AG04450 (cell line): ENCODE measurements at regions not wholly inside any gene's neighbourhood (a gene's known extent, or its start where the extent isn't known, plus 50 kb on each side); places are given as distances from the start of the nearest gene placed in this dataset.

Experiments
- CTCF ChIA-PET: fragments of 300-600, 350-600 bp; formaldehyde crosslinking; extraction: SDS; loops from one replicate; lab custom pipeline; 2022; ENCODE audit warnings: antibody characterized with exemption, inconsistent platforms; lab: Charles Lee
- POLR2A ChIA-PET: fragments of 350-600 bp; formaldehyde crosslinking; extraction: SDS; loops from one replicate; lab custom pipeline; 2021; ENCODE audit warnings: antibody characterized with exemption, inconsistent platforms; lab: Yijun Ruan, JAX
- DNase-seq: peaks from one replicate; pipeline ENCODE4 v3.0.0-alpha.2; 2011; ENCODE audit warnings: low read depth, low spot score
- H3K27ac ChIP-seq: one replicate; pipeline ENCODE4 v1.5.1; 2012; ENCODE audit warnings: low read depth, low read length, control low read depth
- H3K27me3 ChIP-seq: one replicate; pipeline ENCODE4 v1.6.0; 2012; ENCODE audit warnings: low read length; ENCODE audit not compliant: control insufficient read depth, insufficient read depth
- H3K4me3 ChIP-seq: 2 replicates; pipeline ENCODE4 v1.5.1; 2011; ENCODE audit warnings: mild to moderate bottlenecking, low read depth, low read length, control low read depth
- H3K9me3 ChIP-seq: 2 replicates; pipeline ENCODE4 v1.5.1; 2012; ENCODE audit warnings: low read length; ENCODE audit not compliant: control insufficient read depth, insufficient read depth
- TF ChIP-seq, protein P1 (sequence below): IDR thresholded peaks from 2 replicates; pipeline ENCODE4 v1.5.1; 2011; ENCODE audit warnings: low read depth, low read length, control low read depth, inconsistent platforms

DNA sequence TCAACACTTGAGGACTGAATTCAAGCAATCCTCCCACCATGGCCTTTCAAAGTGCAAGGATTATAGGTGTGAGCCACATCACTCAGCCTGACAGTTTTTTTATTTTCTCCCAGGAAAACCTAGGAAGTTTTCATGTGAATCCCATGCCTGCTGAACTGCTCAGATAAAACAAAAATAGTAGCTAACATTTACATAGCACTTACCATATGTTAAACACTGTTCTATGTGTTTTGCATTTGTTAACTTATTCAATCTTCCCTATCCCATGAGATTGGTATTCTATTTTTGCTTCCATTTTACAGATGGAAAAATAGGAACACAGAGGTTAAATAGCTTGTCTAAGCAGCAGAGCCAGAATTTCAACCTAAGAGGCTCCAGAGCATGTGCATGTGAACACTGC is 157.4 kb upstream of the KCTD1 start:
- Histone ChIP-seq H3K4me3 (no peak overlapping the region), H3K9me3 (no peaks in the 10 kb centered on the region), H3K27ac (no peak overlapping the region), H3K27me3 (no peaks in the 10 kb centered on the region)
- CTCF ChIA-PET, result no interaction called here
- POLR2A ChIA-PET, result no interaction called here
- TF ChIP-seq, protein P1, sequence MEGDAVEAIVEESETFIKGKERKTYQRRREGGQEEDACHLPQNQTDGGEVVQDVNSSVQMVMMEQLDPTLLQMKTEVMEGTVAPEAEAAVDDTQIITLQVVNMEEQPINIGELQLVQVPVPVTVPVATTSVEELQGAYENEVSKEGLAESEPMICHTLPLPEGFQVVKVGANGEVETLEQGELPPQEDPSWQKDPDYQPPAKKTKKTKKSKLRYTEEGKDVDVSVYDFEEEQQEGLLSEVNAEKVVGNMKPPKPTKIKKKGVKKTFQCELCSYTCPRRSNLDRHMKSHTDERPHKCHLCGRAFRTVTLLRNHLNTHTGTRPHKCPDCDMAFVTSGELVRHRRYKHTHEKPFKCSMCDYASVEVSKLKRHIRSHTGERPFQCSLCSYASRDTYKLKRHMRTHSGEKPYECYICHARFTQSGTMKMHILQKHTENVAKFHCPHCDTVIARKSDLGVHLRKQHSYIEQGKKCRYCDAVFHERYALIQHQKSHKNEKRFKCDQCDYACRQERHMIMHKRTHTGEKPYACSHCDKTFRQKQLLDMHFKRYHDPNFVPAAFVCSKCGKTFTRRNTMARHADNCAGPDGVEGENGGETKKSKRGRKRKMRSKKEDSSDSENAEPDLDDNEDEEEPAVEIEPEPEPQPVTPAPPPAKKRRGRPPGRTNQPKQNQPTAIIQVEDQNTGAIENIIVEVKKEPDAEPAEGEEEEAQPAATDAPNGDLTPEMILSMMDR, result no peak
- DNase-seq, result no peak

DNA sequence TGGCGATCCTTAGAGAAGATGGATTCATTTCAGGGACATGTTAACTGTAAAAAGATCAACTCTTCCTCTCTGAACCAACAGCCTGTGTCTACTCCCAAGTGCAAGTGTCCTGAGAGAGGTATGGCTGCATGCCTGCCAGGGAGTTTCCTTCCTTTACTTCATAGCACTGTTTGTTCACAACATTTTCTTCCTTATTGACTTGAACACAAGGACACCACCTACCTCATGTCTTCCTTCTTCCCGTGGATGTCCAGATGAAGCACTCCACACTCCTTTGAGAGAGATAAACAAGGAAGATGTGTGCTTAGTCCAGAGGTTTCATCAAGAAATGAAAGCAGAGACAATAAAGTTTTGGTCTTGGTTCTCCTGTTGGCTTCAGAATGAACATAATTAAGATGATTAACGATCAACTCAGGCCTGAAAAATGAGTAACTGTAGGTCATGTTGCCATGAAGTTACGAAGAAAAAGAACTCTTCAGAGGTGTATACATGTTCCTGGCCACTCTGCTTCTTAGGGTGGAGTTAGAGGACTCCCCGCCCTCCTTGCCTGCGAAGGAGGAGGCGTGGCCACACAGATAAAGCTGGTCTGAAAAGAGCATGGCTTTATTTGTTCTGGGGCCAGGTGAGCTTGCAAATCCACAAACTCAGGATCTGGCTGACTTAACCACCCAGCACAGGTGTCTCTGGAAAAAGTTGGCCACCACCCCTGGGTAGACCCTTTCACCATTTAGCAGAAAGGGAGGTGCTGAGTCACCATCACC is 155.0 kb upstream of the KCTD1 start:
- TF ChIP-seq, protein P1, result no peak
- Histone ChIP-seq H3K9me3 (no peaks in the 10 kb centered on the region), H3K27me3 (no peaks in the 10 kb centered on the region), H3K4me3 (no peak overlapping the region), H3K27ac (no peak overlapping the region)
- ChIA-PET POLR2A (no interaction called here), CTCF (no interaction called here)
- no peak for DNase-seq

DNA sequence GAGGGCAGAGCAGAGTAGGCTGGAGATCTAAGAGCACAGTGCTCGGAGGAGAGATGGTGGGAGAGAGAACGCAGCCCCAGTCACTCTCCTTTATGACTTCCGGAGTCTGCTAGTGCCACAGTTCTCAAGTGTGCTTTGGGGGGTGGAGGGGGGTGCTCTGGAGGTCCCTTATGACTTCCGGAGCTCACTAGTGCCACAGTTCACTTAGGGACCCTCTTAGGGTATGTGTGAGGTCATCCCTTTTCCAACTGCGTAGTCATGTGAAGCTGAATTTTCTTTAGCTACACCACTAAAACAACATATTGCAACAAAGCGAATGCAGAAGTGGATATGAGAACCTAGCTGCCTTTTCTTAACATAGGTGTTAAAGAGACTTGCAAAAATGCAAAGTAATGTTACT is 153.7 kb upstream of the KCTD1 start:
- Histone ChIP-seq H3K9me3 (no peaks in the 10 kb centered on the region), H3K27ac (no peak overlapping the region), H3K4me3 (no peak overlapping the region), H3K27me3 (no peaks in the 10 kb centered on the region)
- TF ChIP-seq, protein P1, result no peak
- ChIA-PET POLR2A (no interaction called here), CTCF (no interaction called here)
- no peak for DNase-seq

DNA sequence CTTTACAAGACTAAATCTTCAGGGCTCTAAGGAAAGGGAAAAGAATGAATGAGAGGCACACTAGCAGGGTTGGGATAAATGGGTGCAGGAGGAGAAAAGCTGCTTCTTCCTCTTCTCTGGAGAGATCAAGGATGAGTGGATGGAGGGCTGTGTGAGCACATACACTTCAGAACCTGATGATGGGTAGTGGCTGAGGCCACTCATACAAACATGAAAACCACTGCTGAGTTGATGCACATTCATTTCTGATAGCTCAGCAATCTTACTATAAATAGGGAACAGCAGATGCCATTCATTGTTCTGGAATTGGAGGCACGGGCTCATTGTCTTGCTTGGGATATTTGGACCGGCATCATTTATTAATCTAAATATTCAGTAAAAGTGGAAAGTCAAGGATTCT is 152.4 kb upstream of the KCTD1 start:
- H3K9me3 ChIP-seq, result no peaks in the 10 kb centered on the region
- H3K27me3 ChIP-seq, result no peaks in the 10 kb centered on the region
- TF ChIP-seq, protein P1, result no peak
- H3K27ac ChIP-seq, result no peak overlapping the region
- ChIA-PET POLR2A (no interaction called here), CTCF (no interaction called here)
- no peak for DNase-seq
- no peak overlapping the region for H3K4me3 ChIP-seq

DNA sequence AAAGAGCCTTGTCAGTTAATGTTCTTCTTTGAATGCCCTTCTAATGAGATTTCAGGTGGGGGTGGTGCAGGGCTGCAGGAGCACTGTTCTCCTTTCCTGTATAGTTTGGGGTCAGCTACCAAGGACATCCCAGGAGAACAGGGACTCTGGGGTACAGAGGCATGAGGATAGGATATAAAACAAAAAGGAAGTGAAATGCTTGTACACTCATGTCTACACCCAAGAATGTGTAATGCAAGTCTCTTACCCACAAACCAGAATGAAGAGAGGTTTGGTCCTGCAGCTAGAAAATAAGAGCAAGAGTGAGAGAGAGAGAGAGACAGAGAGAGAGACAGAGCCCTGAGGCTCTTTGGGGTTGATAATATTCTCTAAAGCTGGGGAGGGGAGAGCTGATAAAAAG is 151.8 kb upstream of the KCTD1 start:
- CTCF ChIA-PET, result no interaction called here

More for the DNA sequence above, 151.8 kb upstream of the KCTD1 start:
- DNase-seq, result no peak
- Histone ChIP-seq H3K9me3 (no peaks in the 10 kb centered on the region), H3K27ac (no peak overlapping the region), H3K27me3 (no peaks in the 10 kb centered on the region), H3K4me3 (no peak overlapping the region)
- TF ChIP-seq, protein P1, result no peak
- POLR2A ChIA-PET, result no interaction called here
